ENCODE measurements at regions not wholly inside any gene's neighbourhood (a gene's known extent, or its start where the extent isn't known, plus 50 kb on each side); places are given as distances from the start of the nearest gene placed in this dataset.
"Not testable (repeated sequence)": the region's sequence is repeated elsewhere in the genome, so short reads cannot be mapped to it uniquely, and the experiment has no call there.

DNA sequence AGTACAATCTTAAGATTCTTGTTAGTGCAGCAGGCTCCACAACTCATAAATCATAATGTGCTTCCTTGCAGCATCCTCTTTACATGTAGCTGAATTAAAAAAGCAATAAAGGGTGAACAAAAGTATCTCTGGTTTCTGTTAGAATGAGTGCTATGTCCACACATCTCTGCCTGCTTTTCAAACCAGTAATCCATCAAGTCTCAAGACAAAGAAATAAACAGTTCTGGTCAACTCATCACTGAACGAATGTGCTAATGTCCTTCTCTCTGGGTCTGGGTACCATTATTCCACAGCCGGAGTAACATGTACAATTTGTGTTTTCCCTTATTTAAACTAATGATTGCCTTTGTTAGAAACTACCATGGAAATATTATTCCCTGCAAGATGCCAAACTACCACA lies 273.0 kb upstream of the USP15 start:
- FAIRE-seq = no peak

DNA sequence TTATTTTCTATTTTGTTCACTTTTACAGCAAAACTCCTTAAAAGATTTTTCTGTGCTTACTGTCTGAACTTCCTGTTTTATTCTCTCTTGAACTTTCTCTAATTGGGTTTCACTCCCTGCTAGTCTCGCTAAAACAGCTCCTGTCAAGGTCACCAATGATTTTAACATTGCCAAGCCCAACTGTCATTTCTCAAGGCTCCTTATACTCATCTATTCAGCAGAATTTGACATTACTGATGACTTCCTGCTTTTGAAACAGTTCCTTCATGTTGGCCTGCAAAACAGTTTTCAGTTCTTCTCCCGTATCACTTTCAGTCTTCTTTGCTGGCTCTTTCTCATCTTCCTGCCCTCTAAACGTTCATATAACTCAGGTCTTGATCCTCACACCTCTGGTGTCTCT lies 268.5 kb upstream of the USP15 start:
- FAIRE-seq = no peak

DNA sequence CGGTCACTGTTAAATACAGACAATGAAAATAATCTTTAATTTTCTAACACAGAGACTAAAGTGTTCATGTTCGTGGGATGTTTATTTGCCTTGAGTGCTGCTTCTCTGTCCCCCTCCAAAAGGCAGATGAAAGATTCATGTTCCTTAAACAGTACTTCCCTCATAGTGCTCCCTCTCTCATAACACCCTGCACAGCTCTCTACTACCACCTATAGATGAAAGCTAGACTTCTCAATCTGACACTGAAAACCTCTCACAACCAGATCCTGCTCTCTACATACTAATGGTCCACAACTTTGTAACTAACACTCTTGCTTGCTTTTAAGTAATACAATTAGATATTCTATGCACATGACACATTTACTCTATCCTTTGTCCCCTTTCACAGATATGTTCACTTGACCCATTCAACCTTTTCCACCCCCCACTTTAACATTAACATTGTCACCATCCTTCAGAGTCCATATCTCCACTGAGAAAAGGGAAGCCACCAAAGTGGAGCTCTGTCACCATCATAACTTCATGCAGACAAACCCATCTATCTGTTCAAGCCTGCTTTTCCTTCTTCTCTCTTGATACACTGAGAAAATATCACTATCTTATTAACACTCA lies 266.4 kb upstream of the USP15 start:
- FAIRE-seq = no peak

DNA sequence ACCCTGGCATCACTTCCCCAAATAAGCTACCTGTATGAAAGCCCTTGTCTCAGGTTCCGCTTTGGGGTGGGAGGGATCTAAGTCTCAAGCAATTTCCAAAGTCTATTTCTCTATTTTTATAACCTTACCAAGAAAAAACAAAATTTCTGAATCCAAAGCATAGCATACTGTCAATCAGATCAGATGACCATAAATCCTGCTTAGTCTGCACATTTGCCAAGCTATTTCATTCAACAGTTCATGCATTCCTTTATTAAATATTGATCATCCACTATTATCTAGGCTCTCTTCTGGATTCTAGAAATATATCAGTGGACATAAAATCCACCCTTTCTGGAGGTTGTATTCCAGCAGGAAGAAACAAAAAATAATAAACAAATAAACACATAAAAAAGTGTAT lies 263.5 kb upstream of the USP15 start:
- FAIRE-seq = no peak

DNA sequence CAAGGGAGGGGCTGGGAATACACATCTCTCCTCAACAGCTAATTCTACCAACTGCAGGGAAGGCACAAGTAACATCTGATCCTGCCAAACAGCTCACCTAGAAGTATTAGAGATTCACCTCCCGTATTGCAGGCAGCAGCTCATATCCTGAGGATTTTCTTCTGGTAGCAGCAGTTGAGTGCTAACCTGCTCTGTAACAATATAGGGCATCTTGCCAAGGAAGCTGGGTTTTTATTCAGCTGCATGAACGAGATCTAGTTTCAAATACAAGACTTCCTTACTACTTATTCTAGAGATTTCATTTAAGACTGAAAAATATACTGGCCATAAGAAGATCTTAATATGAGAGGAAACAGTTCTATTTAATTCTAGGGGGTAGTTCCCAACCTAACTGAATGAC lies 261.4 kb upstream of the USP15 start:
- FAIRE-seq = no peak

DNA sequence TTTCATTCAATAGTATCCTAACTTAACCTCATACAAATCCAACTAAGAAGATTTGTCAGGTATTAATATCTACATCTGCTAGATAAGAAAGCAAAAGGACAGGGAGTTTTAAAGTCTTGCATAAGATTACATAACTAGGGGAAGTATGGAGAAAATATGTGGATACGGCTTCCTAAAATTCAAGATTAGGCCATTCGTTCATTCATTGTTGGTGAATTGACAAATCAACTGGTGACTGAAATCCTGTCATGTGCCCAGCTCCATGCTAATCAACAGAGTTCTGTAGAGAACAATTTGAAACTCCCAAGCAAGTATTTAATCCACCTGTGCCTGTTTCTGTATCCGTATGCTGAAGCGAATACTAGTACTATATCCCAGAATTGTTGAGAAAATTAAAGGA lies 260.9 kb upstream of the USP15 start:
- no peak for FAIRE-seq

DNA sequence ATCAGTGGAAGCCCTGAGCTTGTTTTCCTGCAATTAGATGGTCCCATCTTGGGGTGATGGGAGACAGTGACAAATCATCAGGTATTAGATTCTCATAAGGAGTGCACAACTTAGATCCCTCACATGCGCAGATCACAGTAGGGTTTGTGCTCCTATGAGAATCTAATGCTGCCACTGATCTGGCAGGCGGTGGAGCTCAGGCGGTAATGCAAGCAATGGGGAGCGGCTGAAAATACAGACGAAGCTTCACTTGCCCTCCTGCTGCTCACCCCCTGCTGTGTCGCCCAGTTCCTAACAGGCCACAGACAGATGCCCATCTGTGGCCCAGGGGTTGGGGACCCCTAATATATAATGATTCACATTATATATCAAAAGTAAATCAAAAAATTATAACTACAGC lies 258.8 kb upstream of the USP15 start:
- no peak for FAIRE-seq

DNA sequence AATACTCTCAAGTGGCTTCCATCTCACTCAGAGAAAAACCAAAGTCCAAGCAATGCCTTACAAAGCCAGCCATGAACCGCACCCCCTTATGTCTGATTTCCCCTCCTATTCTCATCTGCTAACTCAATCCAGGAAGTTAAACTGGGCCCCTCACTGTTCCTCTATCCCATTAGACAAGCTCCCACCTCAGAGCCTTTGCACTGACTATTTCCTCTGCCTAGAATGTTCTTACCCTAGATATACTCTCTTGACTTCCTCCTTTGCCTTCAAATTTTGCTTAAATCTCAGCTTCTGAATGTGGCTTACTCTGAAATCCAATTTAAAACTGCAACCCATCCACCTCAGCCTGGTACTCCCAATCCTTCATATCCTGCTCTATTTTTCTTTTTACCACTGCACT lies 257.0 kb upstream of the USP15 start:
- no peak for FAIRE-seq

DNA sequence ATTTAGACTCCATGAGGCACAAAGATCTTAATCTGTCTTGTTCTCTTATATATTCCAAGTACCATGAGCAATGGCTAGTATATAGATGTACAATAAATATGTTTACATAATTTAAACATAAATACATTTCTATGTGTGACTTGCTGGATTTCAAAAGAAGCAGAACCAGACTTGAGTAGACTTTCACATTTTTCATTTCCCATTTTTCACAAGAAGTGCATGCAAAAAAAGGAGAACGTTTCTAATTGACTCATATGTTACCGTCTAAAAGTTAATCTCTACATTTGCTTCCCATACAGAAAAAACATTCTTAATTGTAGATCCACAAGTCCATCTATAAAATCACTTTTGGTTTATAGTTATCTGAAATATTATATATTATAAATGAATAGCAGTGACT lies 256.5 kb upstream of the USP15 start:
- FAIRE-seq = no peak

DNA sequence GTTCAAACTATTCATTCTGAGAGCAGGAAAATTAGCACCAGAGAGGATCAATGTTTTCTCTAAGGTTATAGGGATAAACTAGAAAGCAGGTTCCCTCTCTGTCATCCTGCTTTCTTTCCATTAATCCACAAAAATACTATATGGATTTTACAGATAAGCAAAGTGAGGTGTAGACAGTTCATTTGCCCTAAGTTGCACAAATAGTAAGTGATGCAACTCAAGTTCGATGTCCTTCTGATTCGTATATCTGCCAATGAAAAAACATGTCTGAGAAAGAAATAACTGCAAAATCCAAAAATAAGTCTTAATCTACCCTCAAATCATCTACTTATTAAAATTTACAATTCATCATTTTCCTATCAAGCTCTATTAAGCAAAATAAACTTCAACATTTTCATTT lies 254.6 kb upstream of the USP15 start:
- FAIRE-seq = no peak

DNA sequence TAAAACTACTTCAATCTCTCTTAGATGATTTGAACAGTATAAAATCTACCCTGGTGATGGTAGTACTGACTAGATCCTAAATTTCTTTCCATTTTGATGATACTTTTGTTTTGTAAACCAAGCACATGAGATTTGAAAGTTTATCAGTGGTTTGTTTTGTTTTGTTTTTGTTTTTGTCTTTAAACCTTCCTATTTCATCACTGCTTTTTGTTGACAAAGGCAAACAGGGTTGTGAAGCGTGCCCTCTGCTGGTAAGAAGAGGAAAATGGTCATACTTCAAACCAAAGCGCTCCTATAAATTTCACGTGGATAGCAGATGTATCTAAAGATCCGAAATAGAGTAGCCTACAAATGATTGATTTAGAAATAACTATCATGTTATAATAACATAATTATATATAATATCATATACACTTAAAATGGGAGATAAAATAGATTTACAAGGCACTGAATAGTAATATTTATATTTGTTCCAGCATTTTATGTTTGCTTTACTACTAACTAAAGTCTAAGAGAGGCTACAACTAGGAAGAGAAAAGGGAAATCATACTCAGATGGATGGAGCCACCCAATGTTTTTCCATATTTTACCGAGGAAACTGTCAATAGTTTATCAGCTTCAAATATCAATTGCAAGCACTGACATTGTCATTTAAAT lies 254.0 kb upstream of the USP15 start:
- peak; percentile 85 for FAIRE-seq

DNA sequence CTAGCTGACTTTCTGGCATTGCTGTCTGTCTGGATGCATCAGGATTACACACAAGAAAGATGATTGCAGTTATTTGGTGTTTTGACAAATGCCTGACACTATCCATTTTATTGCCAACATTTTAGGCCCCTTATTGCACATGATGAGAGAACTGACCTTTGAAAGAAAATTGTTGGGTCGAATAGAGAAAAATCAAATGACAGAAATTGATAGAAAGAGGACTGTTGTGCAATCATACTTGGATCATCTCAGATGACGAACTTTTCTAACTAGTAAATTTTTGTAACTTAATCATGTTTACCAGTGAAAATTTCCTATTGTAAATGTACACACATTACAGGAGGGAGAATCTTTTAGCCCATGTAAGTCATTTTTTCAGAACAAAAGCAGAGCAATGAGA lies 251.5 kb upstream of the USP15 start:
- no peak for FAIRE-seq

DNA sequence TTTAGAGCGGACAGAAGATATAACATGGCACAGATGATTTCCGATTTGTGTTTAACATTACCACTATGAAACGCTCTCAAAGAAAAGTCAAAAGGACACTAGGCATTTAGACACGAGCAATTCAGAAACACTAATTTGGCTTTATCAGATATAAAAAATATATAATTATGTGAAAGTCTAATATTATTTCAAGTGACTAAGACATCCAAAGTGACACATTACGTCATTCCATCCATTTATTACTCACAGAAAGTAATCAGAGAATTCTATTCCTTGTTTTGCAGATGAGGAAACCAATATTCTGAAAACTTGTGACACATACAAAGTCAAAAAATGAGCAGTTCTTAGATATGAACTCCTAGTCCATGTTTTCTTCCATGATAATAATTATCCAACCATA lies 250.8 kb upstream of the USP15 start:
- FAIRE-seq = no peak

DNA sequence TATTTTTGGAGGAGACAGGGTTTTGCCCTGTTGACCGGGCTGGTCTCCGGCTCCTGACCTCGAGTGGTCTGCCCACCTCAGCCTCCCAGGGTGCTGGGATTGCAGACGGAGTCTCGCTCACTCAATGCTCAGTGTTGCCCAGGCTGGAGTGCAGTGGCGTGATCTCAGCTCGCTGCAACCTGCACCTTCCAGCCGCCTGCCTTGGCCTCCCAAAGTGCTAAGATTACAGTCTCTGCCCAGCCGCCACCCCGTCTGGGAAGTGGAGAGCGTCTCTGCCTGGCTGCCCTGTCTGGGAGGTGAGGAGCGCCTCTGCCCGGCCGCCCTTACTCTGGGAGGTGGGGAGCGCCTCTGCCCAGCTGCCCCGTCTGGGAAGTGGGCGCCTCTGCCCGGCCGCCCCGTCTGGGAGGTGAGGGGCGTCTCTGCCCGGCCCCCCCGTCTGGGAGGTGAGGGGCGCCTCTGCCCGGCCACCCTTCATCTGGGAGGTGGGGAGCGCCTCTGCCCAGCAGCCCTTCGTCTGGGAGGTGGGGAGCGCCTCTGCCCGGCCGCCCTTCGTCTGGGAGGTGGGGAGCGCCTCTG lies 249.8 kb upstream of the USP15 start:
- FAIRE-seq = not testable (repeated sequence)

DNA sequence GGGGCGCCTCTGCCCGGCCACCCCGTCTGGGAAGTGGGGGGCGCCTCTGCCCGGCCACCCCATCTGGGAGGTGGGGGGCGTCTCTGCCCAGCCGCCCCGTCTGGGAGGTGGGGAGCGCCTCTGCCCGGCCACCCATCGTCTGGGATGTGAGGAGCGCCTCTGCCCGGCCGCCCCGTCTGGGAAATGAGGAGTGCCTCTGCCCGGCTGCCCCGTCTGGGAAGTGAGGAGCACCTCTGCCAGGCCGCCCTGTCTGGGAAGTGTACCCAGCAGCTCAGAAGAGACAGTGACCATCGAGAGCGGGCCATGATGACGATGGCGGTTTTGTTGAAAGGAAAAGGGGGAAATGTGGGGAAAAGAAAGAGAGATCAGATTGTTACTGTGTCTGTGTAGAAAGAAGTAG lies 249.2 kb upstream of the USP15 start:
- FAIRE-seq = not testable (repeated sequence)

DNA sequence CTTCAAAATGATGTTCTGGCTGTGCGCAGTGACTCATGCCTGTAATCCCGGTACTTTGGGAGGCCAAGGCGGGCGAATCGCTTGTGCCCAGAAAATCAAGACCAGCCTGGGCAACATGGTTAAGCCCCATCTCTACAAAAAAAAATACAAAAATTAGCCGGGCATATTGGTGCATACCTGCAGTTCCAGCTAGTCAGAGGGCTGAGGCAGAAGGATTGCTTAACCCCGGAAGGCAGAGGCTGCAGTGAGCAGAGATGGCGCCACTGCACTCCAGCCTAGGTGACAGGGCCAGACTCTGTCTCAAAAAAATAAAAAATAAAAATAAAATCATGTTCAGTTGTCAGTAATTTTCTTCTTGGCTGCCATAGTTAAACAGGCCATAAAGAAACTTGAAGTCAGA lies 245.9 kb upstream of the USP15 start:
- no peak for FAIRE-seq

DNA sequence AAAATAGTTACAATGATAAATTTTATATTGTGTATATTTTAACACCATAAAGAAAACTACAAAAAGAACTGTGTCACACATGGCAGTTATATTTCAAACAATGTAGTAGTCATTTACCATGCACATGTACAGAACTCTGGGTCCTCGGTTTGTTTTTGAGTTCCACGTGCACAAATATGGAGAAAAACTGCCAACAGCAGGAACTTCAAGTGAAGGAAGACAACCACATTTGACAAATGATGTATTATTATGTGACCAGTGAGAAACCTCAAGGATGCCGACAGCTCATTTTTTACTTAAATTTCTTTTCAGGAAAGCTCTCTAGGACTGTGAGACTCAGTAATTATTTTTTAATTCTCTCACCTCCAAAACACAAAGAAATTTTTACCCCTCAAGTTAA lies 244.2 kb upstream of the USP15 start:
- FAIRE-seq = no peak

DNA sequence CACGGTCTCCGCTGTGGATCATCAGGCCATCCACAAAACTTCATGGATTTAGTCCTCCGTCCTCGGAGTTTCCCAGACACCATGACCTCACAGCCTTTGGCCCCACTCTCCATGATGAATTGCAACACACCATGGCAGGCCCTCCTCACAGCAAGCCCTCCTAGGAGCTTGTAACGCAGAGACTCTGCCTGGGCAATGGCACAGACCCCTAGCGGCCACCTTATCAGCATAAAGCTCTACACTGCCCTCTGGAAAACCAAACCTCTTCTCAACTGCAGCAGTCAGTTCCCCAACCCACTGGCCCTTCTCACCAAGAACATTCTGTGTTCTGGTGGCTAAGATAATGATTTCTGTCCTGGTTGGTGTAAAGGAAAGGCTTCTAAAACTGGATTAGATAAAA lies 238.4 kb upstream of the USP15 start:
- no peak for FAIRE-seq

DNA sequence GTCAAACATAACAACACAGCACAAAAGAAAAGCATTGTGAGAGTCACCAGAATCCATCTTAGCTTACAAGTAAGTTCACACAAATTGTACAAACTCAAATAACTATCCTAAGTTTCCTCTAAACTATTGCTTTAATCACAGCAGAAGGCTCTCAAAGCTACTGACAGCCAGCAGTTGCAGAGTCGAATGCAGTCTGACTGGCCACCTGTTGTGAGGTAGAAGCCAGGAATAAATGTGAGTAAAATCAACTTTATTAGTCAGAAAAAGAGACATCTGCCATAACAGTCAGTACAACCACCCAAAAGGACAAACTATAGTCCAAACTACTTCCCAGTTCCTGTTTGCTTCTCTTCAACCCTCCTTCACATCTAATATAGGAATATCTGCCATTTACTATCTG lies 231.7 kb upstream of the USP15 start:
- no peak for FAIRE-seq

DNA sequence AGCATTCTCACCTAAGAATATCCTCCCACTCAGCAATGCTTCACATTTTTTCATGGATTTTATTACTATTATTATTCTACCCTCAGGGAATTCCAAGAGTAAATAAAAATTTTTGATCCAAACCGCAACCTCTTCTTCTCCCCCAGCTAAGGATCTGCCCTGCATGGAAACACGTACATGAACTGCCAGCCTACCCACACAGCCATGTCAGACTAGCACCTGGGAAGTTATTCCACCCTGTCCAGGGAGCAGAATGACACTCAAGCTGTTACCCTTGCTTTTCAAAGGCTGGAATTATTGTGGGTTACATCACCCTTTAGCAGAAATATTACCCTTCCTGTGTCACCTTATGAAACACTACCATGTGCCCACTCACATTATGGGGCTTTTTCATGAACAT lies 227.3 kb upstream of the USP15 start:
- FAIRE-seq = no peak

DNA sequence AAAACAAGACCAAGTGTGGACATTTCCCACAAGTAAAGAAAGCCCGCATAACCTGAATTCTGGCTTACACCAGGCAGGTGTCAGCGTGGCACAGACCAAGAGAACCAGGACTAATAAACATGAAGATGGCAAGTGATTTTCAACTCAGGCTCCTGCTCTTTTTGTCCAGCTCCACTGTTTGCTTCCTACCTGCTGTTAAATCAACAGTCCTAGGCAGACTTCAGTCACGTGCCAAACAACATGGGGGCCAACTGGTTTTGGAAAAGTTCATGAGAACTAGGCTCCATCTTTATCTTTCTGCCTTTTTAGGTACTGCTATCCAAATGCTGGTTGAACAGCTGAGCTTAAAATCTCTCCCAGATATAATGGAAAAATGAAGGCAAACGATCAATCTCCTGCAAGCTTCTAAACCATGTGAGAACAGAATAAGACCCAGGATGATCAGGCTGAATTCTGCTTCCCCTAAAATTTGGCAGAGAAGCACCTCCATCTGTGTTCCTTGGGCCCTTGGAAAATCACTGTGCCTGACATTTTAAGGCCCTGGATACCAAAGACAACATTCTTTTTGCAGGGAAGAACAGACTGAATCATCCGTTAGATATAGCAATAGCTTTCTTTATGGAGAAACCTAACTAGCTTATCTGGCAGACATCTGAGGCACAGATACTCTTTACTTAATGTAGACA lies 215.6 kb upstream of the USP15 start:
- no peak for FAIRE-seq

DNA sequence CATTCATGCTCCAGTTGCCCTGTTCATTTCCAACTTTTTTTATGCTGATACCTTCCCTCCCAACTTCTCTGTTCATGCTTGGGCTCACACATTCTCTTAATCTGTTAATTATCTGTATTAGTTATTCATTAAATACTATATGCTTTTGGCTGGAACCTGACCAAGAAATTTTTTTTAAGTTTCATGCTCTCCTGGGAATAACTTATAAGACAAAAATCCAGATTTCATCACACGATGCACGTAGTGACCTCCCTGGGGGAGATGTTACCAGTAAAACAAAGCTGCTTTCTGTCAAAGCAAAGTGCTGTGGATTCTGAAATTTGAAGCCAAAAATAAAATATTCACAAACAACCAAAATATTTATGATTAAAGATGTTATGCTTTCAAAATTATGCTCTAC lies 215.0 kb upstream of the USP15 start:
- no peak for FAIRE-seq

DNA sequence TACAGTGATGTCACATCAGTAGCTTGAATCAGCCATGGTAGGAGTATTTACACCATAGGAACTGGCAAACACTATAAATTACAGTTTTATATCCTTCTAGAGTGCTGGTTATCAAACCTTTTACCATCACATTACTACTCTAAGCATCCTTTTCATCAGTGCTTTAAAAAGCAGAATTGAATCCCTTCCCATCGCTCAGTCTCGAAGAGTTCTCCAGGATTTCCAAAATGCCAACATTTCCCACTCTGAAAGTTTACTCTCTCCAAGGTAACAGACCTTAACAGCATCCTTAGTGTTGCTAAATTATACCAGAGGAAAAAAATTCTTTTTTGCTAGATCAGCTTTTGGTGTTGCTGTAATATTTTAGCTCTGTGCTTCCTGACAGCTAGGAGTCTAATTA lies 209.4 kb upstream of the USP15 start:
- no peak for FAIRE-seq

DNA sequence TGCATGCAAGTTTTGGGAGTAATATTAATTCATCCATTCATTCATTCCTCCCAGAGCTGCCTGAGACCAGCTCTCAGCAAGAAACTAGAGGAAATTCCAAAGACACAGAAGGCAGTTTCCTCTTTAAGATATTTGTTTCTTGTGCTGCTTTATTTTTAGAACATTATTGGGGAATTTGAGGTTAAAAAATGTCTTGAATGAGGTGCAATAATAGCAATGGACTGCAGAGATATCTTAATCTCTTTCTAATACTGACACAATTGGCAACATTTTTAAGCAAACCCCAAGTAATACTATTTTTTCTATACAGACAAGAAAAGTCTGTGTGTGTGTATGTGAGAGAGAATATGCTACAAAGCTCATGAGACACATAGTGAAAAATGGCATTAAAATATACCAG lies 190.2 kb upstream of the USP15 start:
- no peak for FAIRE-seq

Data from TTC549 (cell line).